ENCODE measurements at regions not wholly inside any gene's neighbourhood (a gene's known extent, or its start where the extent isn't known, plus 50 kb on each side); places are given as distances from the start of the nearest gene placed in this dataset.
"Not testable (repeated sequence)": the region's sequence is repeated elsewhere in the genome, so short reads cannot be mapped to it uniquely, and the experiment has no call there.

DNA sequence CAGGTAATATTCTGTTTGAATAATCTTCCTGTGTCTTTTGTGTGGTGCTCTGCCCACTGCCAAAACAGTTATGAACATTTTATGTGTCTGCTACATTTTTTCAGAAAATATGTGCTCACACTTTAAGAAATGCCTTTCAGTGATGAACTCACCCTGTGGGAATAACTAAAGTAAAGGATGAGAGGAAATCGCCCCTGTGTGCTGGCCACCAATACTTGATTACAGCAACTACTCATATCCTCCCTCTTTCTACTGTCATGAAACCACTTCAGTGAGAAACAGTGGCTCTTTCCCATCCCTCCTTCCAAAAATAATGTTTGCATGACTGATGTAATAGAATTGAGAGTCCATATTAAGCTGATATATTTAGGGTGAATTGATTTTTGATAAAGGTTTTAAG lies 900.9 kb downstream of the RAB28 start:
- DNase-seq (ENCODE audit: low read depth) = no peak

DNA sequence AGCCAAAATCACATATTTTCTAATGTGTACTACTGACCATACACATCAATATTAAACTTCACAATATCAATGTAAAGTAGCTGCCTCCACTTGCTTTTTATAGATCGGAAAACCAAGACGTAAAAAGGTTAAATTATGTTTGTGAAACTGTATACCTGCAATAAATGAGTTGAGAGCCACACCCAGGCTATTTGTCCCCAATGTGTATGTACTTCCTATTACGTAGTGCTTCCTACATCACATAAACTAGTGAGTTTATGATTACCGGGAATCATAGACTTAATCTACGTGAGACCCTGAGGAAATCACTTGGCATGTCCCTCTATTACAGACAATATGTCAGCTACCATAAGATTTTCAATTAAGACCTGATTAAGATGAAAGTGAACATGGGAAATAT lies 903.4 kb downstream of the RAB28 start:
- no peak for DNase-seq (ENCODE audit: low read depth)

DNA sequence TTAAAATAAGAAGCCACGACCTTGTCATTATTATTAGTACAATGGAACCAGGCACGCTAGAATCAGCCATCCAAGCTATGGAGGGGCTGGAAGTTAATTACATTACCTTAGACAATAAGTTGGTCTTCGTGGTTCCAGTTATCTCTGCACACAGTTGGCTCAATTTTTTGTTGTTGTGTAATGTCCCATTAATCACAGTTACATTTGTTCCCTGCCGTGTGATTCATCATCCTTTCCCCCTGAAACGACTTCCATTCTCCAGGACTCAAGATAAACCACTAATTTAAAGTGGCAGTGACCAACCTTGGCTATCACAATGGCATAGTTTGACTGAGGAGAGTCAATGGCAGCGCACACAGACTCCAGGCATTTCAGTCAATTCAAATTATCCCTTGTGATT lies 905.0 kb downstream of the RAB28 start:
- no peak for DNase-seq (ENCODE audit: low read depth)

GRCh38 chr4:12576409-12576808 lies 907.7 kb downstream of the RAB28 start:
- DNase-seq (ENCODE audit: low read depth) = no peak

- DNase-seq (ENCODE audit: low read depth) = no peak
These were observed 910.4 kb downstream of the RAB28 start for GRCh38 chr4:12573716-12574115.

GRCh38 chr4:12562476-12563140 lies 921.5 kb downstream of the RAB28 start:
- DNase-seq (ENCODE audit: low read depth) = no peak

DNA sequence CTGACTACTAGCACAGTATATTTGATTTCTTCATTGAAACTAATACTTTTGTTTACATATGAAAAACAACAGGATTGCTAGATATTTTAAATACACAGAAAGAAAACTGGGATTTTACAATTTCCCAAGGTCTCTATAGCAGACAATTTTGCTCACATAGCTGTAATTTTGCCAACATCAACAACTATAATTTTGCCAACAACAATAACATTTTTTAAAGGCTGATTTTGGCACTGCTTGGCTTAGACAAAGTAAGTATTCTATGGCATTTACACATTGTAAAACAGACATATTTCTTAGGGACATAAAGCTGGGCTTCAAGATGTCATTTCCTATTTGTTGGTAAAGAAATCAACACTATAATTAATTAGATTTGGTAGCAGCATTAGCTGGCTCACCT lies 922.1 kb downstream of the RAB28 start:
- DNase-seq (ENCODE audit: low read depth) = no peak

GRCh38 chr4:12555011-12555410 lies 929.1 kb downstream of the RAB28 start:
- no peak for DNase-seq (ENCODE audit: low read depth)

GRCh38 chr4:12548678-12549077 lies 935.5 kb downstream of the RAB28 start:
- DNase-seq (ENCODE audit: low read depth) = no peak

DNA sequence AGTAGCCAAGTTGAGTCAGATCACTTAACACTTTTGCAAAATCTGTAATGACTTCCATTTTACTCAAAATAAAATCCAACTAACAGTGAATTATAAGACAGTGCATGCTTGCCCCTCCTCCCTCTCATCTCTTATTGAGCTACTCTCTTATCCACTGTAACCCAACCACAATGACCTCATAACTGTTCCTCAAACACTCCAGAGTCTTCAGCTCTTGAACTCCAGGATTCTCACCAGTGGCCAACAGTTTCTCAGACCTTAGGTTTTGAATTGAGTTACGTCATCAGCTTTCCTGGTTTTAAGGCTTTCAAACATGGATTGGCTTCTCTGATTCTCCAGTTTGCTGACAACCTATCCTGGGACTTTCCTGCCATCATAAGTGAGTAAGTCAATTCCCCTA lies 938.3 kb downstream of the RAB28 start:
- DNase-seq (ENCODE audit: low read depth) = no peak

DNA sequence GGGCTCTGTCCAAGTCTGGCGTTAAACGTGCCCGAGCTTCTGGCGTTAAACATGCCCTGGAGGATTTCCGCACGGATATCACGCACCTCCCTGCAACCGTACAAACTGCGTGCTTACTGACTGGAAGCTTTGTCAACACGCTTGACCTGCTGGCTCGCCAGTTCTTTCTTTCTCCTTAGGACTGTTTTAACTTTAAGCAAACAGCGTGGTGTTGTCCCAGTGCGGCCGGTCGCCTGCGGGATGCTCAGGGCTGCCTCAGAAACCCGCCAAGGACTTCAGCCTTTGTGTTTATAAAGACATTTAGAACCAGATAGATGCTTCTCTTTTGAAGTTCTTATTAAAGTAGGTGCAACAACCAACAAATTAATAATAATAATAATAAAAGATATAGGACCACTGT lies 946.0 kb downstream of the RAB28 start:
- no peak for DNase-seq (ENCODE audit: low read depth)

- no peak for DNase-seq (ENCODE audit: low read depth)
These were observed 949.5 kb downstream of the RAB28 start for GRCh38 chr4:12534684-12535083.

- DNase-seq (ENCODE audit: low read depth) = no peak
These were observed 964.7 kb downstream of the RAB28 start for GRCh38 chr4:12519426-12519825.

DNA sequence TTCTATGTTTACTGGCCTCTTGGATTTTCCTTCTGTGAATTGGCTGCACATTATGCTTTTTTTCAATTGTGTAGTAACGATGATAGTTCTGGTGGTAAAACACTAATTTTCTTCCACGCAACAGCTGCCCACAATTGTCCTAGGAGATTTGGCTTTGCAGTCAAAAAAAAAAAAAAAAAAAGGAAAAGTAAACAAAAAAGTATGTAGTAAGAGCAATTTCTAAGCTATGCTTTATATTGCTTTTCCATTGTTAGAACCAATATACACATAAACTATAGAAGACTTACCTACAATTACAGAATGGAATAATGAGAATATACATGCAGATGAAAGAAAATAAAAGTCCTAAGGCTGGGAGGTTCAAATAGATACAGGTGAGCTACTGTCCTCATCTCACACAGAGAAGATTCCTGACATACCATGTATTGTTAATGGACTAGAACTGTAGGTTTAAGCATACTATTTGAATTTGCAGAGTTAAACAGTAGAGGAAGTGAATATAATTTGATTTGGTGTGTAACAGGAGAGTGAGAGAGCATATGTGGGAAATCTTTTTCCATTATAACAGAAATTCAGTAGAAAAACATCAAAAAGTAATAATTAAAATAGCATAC lies 976.2 kb downstream of the RAB28 start:
- DNase-seq (ENCODE audit: low read depth) = no peak

- no peak for DNase-seq (ENCODE audit: low read depth)
These were observed 983.7 kb downstream of the RAB28 start for GRCh38 chr4:12500409-12500808.

- no peak for DNase-seq (ENCODE audit: low read depth)
These were observed 984.4 kb downstream of the RAB28 start for GRCh38 chr4:12499693-12500092.

DNA sequence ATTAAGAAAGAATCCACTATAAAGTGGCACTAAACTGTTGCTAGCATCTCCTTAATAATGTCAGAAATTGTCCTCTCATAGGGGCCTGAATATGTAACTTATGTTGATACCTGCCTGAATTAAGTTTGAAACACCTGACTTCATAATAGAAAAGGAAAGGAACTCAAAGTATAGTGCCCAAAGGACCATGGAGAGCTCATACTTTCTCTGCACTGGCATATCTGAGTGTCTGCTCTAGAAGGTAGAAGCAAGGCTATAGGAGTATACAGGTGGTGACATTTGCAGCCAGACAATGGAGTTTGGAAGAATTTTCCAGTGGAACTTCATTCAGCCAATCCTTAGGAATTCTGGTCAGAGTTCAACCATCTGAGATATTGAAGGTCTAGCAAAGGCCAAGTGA lies 988.9 kb downstream of the RAB28 start:
- DNase-seq (ENCODE audit: low read depth) = no peak

DNA sequence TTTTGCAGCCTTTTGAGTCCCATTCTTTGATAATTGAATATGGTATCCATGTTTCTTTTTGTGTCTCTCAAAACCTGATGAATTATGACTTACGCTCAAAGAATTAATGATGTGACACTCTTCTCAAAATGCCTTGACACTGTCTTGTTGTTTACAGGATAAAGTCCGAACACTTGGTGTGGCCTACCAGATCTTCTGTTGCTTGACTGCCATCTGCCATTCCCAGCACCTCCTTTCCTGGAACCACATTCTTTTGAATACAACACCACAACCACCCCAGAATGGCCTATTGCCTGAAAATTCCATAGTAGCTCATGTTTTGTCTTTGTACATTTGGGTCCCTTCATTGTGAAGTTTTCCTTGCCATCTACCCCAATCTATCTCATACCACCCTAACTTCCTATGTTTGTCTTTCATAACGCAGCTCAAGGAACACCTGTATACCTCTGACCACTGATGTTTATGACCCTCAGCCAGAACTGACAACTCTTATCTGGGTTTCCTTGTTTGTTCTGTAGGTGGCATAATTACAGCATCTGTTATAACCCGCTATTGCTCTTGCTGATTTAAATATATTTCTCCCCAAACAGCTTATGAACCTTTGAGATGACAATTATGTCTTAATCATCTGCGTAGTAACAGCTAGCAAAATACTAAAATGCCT lies 991.3 kb downstream of the RAB28 start:
- no peak for DNase-seq (ENCODE audit: low read depth)

DNA sequence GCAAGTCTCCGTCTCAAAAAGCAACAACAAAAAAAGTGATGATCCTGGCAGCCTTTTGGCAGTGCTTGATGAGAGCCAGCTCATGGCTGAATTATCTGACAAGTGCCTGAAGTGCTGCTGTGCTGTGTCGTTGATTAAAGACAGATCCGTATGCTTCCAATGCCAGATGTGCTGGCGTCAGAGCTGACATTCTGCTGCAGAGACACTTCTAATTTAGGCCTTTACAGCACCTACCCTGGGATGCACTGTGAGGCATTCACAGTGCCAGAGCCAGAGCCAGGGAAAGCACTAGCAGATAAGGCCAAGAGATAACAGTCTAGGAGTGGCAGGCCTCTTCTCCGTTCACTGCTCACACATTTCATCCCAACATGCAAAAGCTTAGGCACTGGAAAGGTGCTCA lies 995.5 kb downstream of the RAB28 start:
- DNase-seq (ENCODE audit: low read depth) = no peak

DNA sequence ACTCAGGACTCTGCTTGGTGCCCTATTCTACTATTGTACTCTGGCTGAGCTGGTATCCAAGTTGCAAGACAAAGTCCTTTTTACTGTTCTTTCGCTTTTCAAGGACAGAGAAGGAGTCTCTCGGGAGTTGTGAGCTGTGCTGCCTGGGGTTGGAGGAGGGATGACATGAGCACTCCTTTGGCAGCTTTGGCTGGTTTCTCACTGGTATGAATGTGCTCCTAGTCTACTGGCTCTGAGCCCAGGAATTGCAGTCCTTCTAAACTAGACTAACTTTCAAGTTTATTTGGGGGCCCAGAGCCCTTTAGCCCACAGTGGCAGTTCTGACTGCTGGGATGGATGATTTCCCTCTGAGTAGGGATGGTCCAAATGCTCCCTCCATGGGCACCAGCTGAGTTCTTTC lies 997.1 kb downstream of the RAB28 start:
- DNase-seq (ENCODE audit: low read depth) = no peak

- no peak for DNase-seq (ENCODE audit: low read depth)
These were observed 1012.1 kb downstream of the RAB28 start for GRCh38 chr4:12472087-12472486.

DNA sequence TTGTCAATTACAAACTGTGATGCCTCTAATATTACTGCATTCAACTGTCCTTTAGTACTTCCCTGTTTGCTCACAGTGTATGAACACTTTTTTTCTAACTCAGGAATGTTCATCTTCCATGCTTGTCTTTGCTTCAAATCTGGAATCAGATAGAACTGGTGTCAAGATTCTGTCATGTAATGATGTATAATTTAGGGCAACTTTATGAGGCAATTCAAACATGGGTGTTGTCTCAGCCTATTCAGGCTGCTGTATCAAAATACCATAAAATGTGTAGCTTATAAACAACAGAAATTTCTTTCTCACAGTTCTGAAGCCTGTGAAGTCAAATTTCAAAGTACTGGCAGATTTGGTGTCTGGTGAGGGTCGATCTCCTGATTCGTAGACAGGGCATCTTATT lies 1012.9 kb downstream of the RAB28 start:
- DNase-seq (ENCODE audit: low read depth) = no peak

DNA sequence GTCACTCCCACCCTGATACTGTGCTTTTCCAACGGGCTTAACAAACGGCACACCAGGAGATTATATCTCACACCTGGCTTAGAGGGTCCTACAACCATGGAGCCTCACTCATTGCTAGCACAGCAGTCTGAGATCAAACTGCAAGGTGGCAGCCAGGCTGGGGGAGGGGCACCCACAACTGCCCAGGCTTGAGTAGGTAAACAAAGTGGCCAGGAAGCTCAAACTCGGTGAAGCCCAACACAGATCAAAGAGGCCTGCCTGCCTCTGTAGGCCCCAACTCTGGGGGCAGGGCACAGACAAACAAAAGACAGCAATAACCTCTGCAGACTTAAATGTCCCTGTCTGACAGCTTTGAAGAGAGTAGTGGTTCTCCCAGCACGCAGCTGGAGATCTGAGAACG lies 1022.6 kb downstream of the RAB28 start:
- not testable (repeated sequence) for DNase-seq (ENCODE audit: low read depth)

- DNase-seq (ENCODE audit: low read depth) = no peak
These were observed 1025.0 kb downstream of the RAB28 start for GRCh38 chr4:12459126-12459525.
